Chondrocyte (in vitro differentiated cells): ENCODE measurements at regions not wholly inside any gene's neighbourhood (a gene's known extent, or its start where the extent isn't known, plus 50 kb on each side); places are given as distances from the start of the nearest gene placed in this dataset.

Experiments
- DNase-seq: peaks from one replicate; pipeline ENCODE4 v3.0.0; 2021; ENCODE audit warnings: mixed read lengths, low spot score
- H3K27ac Mint-ChIP-seq: one replicate; pipeline ENCODE4 v1.8.0; 2021; ENCODE audit warnings: mild to moderate bottlenecking, moderate library complexity, mixed read lengths; ENCODE audit not compliant: unreplicated experiment
- H3K27me3 Mint-ChIP-seq: 2 replicates; pipeline ENCODE4 v1.8.0; 2021; ENCODE audit warnings: low read depth, mixed read lengths
- H3K36me3 Mint-ChIP-seq: 2 replicates; pipeline ENCODE4 v1.8.0; 2021; ENCODE audit warnings: low read depth, mixed read lengths
- H3K4me1 Mint-ChIP-seq: 2 replicates; pipeline ENCODE4 v1.8.0; 2021; ENCODE audit warnings: low read depth, mild to moderate bottlenecking, mixed read lengths
- H3K4me3 Mint-ChIP-seq: one replicate; pipeline ENCODE4 v1.8.0; 2021; ENCODE audit warnings: mild to moderate bottlenecking, moderate library complexity, mixed read lengths; ENCODE audit not compliant: unreplicated experiment
- H3K9me3 Mint-ChIP-seq: 2 replicates; pipeline ENCODE4 v1.8.0; 2021; ENCODE audit warnings: low read depth, mixed read lengths
- TF ChIP-seq, protein P1 (sequence below): fragments of 200-600 bp; sonication (generic); IDR thresholded peaks from 2 replicates; pipeline ENCODE4 v1.5.0; 2021; ENCODE audit warnings: antibody characterized with exemption, mild to moderate bottlenecking, moderate library complexity

DNA sequence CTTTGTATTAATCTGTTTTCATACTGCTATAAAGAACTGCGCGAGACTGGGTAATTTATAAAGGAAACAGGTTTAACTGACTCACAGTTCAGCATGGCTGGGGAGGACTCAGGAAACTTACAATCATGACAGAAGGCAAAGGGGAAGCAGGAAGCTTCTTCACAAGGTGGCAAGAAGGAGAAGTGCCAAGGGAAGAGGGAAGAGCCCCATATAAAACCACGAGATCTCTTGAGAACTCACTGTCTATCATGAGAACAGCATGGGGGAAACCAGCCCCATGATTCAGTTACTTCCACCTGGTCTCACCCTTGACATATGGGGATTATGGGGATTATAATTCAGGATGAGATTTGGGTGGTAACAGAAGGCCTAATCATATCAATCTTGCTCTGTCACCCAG is 60.9 kb upstream of the CHD1 start:
- no peak for DNase-seq
- no peaks in the 10 kb centered on the region for H3K36me3 Mint-ChIP-seq
- H3K27ac Mint-ChIP-seq: no peak overlapping the region
- peaks cover 3% of the 10 kb centered on the region for H3K9me3 Mint-ChIP-seq
- H3K4me1 Mint-ChIP-seq: no peaks in the 10 kb centered on the region
- TF ChIP-seq, protein P1, sequence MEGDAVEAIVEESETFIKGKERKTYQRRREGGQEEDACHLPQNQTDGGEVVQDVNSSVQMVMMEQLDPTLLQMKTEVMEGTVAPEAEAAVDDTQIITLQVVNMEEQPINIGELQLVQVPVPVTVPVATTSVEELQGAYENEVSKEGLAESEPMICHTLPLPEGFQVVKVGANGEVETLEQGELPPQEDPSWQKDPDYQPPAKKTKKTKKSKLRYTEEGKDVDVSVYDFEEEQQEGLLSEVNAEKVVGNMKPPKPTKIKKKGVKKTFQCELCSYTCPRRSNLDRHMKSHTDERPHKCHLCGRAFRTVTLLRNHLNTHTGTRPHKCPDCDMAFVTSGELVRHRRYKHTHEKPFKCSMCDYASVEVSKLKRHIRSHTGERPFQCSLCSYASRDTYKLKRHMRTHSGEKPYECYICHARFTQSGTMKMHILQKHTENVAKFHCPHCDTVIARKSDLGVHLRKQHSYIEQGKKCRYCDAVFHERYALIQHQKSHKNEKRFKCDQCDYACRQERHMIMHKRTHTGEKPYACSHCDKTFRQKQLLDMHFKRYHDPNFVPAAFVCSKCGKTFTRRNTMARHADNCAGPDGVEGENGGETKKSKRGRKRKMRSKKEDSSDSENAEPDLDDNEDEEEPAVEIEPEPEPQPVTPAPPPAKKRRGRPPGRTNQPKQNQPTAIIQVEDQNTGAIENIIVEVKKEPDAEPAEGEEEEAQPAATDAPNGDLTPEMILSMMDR: no peak
- no peak overlapping the region for H3K4me3 Mint-ChIP-seq
- no peaks in the 10 kb centered on the region for H3K27me3 Mint-ChIP-seq

DNA sequence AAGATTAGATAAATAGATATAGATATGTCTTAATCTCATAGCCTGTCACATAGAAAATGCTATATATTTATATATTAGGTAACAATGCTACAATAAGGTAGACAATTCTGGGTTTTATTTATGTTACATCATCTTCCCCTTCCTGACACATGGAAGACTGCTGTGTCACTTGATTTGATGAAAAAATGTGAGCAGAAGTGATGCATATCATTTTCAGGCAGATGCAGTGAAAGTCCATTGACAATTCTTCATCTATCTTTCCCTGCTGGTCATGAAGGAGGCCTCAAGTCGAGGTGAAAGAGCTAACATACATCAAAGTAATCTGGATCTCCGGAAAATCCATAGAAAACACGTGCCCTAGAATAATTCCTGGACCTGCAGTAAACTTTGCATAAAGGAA is 57.8 kb upstream of the CHD1 start:
- Mint-ChIP-seq H3K27me3 (no peaks in the 10 kb centered on the region), H3K9me3 (peaks cover 3% of the 10 kb centered on the region), H3K27ac (no peak overlapping the region), H3K36me3 (no peaks in the 10 kb centered on the region), H3K4me1 (no peaks in the 10 kb centered on the region), H3K4me3 (no peak overlapping the region)
- TF ChIP-seq, protein P1: no peak
- DNase-seq: no peak

DNA sequence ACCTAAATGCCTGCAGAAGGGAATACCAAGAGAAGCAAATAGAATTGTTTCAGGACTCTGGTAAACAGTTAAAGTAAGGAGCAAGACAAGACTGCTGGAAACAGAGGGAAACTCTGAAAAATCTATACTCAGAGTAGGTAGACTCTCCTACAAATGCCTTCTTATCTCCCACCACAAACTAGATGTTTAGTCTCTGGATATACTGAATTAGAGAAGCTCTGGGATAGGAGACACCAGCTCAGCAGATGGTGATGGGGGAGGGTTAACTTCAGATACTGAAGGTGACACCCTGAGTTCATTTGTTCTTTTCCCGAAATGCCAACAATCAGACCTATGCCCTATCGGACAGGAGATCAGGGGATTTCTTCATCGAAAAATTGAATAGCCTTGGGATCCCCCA is 54.1 kb upstream of the CHD1 start:
- TF ChIP-seq, protein P1: no peak
- Mint-ChIP-seq H3K27ac (no peak overlapping the region), H3K27me3 (no peaks in the 10 kb centered on the region), H3K36me3 (no peaks in the 10 kb centered on the region), H3K4me3 (no peak overlapping the region), H3K4me1 (no peaks in the 10 kb centered on the region), H3K9me3 (no peaks in the 10 kb centered on the region)
- no peak for DNase-seq
